Breast epithelium (tissue), 4 donors: ENCODE measurements at regions not wholly inside any gene's neighbourhood (a gene's known extent, or its start where the extent isn't known, plus 50 kb on each side); places are given as distances from the start of the nearest gene placed in this dataset.

ENCODE experiments used
- DNase-seq, 2 donors: peaks; one replicate each; pipeline ENCODE4 v3.0.0-alpha.2; 2019; ENCODE audit warnings: low spot score in 2 of 2
- H3K27ac ChIP-seq, 2 donors: fragments of 200-600 bp; sonication (generic) in 1 of 2; one replicate each; pipeline ENCODE4 v1.5.1; 2016 to 2019; ENCODE audit warnings: mild to moderate bottlenecking in 1 of 2
- H3K27me3 ChIP-seq, 2 donors: fragments of 200-600 bp; sonication (generic) in 1 of 2; one replicate each; pipeline versions ENCODE4 v1.5.1 to v1.6.0; 2017 to 2019; ENCODE audit warnings: control low read depth in 1 of 2, mild to moderate bottlenecking in 1 of 2
- H3K36me3 ChIP-seq: fragments of 200-600 bp; one replicate; pipeline ENCODE4 v1.5.1; 2019
- H3K4me1 ChIP-seq, 2 donors: fragments of 200-600 bp; sonication (generic); one replicate each; pipeline ENCODE4 v1.5.1; 2016 to 2019; ENCODE audit warnings: control low read depth in 1 of 2
- H3K4me3 ChIP-seq, 3 donors: fragments of 200-600 bp; sonication (generic); 1 replicate in 2 of 3; 2 replicates in 1 of 3; pipeline ENCODE4 v1.5.1; 2016 to 2019; ENCODE audit warnings: mild to moderate bottlenecking in 3 of 3, moderate library complexity in 2 of 3
- H3K9me3 ChIP-seq, 2 donors: fragments of 200-600 bp; sonication (generic) in 1 of 2; one replicate each; pipeline ENCODE4 v1.5.1; 2016 to 2019; ENCODE audit warnings: control low read depth in 1 of 2
- POLR2A ChIP-seq: fragments of 450-650 bp; IDR thresholded peaks from one replicate; pipeline ENCODE4 v1.6.1; 2016; ENCODE audit warnings: antibody characterized with exemption, mild to moderate bottlenecking, moderate library complexity
- POLR2AphosphoS5 ChIP-seq, 3 donors: sonication (generic); formaldehyde crosslinking; IDR thresholded peaks; one replicate each; pipeline ENCODE4 v1.6.1; 2017; ENCODE audit warnings: antibody characterized with exemption in 3 of 3
- intact Hi-C: fragments of 100-400 bp; cut with DNase I; formaldehyde crosslinking; loops from one replicate; pipeline ENCODE4 v1.15.1; 2023; ENCODE audit warnings: low total_unique reads
- TF ChIP-seq, protein P1 (sequence below), 3 donors: fragments of 450-650 bp; IDR thresholded peaks; one replicate each; pipeline ENCODE4 v1.5.1; 2016 to 2017; ENCODE audit warnings: antibody characterized with exemption in 3 of 3, mild to moderate bottlenecking in 3 of 3, moderate library complexity in 3 of 3

DNA sequence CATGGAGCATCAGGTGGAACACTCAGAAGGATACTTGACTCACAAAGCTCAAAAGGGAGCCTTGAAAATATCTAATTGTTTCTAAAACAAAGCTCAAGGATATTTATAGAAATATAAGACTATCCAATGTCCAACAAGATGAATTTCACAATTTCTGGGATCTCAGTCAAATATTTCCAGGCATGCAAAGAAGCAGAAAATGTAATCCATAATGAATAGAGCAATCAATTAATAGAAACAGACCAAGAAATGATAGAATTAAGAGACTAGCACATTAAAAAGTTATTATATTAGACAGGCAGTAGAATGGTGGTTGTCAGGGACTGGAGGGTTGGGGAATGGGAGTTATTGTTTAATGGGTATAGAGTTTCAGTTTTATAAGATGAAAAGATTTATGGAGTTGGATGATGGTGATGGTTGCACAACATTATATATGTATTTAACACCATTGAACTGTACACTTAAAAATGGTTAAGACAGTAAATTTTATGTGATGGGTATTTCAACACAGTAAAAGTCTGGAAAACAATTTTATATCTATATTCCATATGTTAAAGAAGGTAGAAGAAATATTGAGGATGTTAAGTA, 189.9 kb upstream of the PIEZO2 start:
- no peaks in the 10 kb centered on the region for H3K4me1 ChIP-seq
- intact Hi-C loops: no loop called here
- H3K36me3 ChIP-seq: no peaks in the 10 kb centered on the region
- DNase-seq: no peak
- peaks cover 4 to 14% of the 10 kb centered on the region in 2 donors for H3K9me3 ChIP-seq
- TF ChIP-seq POLR2AphosphoS5 (IDR thresholded peaks at IDR 0.05): no peak
- TF ChIP-seq POLR2A: no peak
- TF ChIP-seq, protein P1, sequence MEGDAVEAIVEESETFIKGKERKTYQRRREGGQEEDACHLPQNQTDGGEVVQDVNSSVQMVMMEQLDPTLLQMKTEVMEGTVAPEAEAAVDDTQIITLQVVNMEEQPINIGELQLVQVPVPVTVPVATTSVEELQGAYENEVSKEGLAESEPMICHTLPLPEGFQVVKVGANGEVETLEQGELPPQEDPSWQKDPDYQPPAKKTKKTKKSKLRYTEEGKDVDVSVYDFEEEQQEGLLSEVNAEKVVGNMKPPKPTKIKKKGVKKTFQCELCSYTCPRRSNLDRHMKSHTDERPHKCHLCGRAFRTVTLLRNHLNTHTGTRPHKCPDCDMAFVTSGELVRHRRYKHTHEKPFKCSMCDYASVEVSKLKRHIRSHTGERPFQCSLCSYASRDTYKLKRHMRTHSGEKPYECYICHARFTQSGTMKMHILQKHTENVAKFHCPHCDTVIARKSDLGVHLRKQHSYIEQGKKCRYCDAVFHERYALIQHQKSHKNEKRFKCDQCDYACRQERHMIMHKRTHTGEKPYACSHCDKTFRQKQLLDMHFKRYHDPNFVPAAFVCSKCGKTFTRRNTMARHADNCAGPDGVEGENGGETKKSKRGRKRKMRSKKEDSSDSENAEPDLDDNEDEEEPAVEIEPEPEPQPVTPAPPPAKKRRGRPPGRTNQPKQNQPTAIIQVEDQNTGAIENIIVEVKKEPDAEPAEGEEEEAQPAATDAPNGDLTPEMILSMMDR (IDR thresholded peaks at IDR 0.05): no peak
- H3K27ac ChIP-seq: no peak overlapping the region
- H3K27me3 ChIP-seq: no peaks in the 10 kb centered on the region
- no peak overlapping the region for H3K4me3 ChIP-seq

DNA sequence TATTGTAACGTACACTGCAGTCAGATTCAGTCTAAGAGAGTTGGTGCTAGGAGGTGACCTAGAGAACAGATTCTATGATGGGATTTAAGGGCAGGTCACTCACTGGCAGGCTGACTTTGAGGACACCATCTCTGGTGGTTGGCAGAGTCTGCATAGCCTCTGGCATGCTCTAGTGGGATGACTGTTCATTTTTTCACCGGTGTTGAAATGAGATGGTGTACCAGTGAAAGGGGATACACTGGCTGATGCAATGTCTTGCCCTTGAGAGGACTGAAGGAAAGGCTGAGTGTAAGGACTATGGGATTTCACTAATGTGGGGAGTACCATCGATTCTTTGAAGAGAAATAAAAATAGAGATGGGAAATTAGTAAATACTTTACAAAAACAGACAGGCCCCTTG, 186.9 kb upstream of the PIEZO2 start:
- intact Hi-C loops: no loop called here
- Histone ChIP-seq H3K27me3 (no peaks in the 10 kb centered on the region), H3K4me1 (no peaks in the 10 kb centered on the region), H3K36me3 (no peaks in the 10 kb centered on the region), H3K9me3 (no peaks in the 10 kb centered on the region), H3K4me3 (no peak overlapping the region), H3K27ac (no peak overlapping the region)
- DNase-seq: no peak
- TF ChIP-seq POLR2AphosphoS5 (IDR thresholded peaks at IDR 0.05): no peak
- no peak for TF ChIP-seq POLR2A
- TF ChIP-seq, protein P1 (IDR thresholded peaks at IDR 0.05): no peak

DNA sequence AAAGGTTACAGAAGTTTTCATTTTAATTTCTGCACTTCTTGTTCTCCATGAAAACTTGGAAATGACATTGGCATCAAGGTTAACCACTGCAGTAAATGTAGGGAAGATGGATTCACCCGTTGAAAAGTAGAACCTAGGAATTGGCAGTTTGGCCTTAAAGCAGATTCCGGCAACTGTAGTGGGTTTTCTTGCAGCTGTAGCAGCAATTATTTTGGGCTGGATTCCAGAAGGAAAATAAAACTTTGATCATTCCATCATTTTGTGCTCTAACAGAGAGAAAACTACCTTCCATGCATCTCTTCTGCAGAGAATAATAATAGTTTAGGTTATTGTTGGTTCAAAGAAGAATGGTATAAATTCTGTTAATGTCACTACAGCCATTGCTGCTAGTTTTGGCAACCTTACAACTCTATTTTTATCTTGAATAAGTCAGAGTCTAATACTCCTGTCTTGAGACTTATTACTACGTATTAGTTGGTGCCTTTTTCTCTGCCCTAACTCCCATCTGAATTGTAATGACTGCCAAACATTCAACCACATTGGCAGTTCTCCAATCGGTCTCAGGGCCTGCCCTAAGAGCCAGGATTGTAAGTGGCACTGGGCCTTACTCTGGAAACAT, 178.1 kb upstream of the PIEZO2 start:
- Histone ChIP-seq H3K27me3 (no peaks in the 10 kb centered on the region), H3K9me3 (no peaks in the 10 kb centered on the region), H3K36me3 (no peaks in the 10 kb centered on the region), H3K27ac (no peak overlapping the region), H3K4me3 (no peak overlapping the region), H3K4me1 (no peaks in the 10 kb centered on the region)
- no peak for DNase-seq
- TF ChIP-seq, protein P1 (IDR thresholded peaks at IDR 0.05): no peak
- TF ChIP-seq POLR2A: no peak
- TF ChIP-seq POLR2AphosphoS5 (IDR thresholded peaks at IDR 0.05): no peak
- intact Hi-C loops: no loop called here

DNA sequence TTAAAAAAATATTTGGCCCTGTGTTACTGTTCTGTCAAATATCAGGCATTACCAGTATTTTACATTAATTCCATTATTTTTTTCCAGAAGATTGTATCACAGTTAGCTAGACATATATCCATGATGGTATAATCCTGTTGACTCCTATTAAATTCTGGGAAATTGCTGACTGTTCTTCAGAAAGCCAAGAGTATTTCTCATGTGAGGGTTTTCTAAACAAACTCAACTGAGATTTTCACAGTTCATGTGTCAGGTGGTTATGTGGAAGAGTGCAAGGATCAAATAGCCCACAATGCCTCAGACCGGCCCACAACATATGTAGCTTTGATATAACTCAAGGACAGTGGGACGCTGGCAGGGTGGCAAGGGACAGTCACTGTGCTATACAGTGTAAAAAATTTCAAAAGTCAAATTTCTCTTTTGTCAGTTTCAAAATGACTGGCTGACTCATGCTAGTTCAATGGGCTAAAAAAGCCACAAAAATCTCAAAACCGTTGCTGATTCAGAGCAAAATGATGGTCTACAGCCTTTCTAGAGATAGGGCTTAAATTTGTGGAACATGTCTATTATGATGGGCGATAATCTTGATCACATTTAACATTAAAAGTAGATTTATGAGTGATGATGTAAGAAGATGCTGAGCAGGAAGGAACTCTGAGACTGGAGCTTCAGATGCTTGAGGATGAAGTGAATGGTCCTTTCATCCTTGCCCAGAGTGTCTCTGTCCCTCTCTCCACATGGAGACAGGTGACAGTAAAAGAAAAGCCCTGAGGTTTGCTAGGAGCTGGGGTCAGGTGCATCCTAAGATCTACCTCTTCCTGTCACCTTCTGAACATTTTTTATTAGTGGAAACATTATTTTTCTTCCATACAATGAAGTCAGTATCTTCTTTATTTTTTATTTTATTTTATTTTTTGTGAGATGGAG, 175.8 kb upstream of the PIEZO2 start:
- Histone ChIP-seq H3K4me1 (no peaks in the 10 kb centered on the region), H3K9me3 (no peaks in the 10 kb centered on the region), H3K27ac (no peak overlapping the region), H3K27me3 (no peaks in the 10 kb centered on the region), H3K4me3 (no peak overlapping the region), H3K36me3 (no peaks in the 10 kb centered on the region)
- no peak for DNase-seq
- intact Hi-C loops: no loop called here
- TF ChIP-seq POLR2A (no peak), POLR2AphosphoS5 (IDR thresholded peaks at IDR 0.05) (no peak)
- TF ChIP-seq, protein P1 (IDR thresholded peaks at IDR 0.05): no peak

DNA sequence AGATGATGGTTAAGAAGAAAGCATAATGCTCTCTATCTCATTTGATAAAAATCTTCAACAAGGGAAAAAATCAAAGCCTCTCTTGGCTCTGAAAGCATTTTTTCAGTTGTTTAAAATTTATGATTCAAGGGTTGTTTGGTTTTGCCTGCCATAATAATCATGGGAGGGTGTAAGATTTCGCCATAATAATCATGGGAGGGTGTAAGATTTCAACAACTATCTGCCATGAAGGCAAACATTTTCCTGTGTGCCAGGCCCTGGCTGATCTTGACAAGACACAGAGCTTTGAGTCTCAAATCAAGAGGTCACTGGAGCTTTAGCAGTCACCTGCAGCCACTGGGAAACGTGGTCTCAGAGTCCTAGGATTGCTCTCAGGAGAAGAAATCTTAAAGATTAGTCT, 175.1 kb upstream of the PIEZO2 start:
- Histone ChIP-seq H3K36me3 (no peaks in the 10 kb centered on the region), H3K4me1 (no peaks in the 10 kb centered on the region), H3K9me3 (no peaks in the 10 kb centered on the region), H3K27me3 (no peaks in the 10 kb centered on the region), H3K4me3 (no peak overlapping the region), H3K27ac (no peak overlapping the region)
- TF ChIP-seq, protein P1 (IDR thresholded peaks at IDR 0.05): no peak
- TF ChIP-seq POLR2AphosphoS5 (IDR thresholded peaks at IDR 0.05) (no peak), POLR2A (no peak)
- DNase-seq: no peak
- intact Hi-C loops: no loop called here
